ENCODE measurements at regions not wholly inside any gene's neighbourhood (a gene's known extent, or its start where the extent isn't known, plus 50 kb on each side); places are given as distances from the start of the nearest gene placed in this dataset.

- no peak for TF ChIP-seq CTCF (IDR thresholded peaks at IDR 0.05; ENCODE audit: extremely low read depth, missing control alignments)
- no peak for DNase-seq (ENCODE audit: low spot score)
Measured at GRCh38 chr20:12057778-12058177, 140.1 kb downstream of the BTBD3 start.

GRCh38 chr20:12058216-12058615 is 140.5 kb downstream of the BTBD3 start:
- no peak for TF ChIP-seq CTCF (IDR thresholded peaks at IDR 0.05; ENCODE audit: extremely low read depth, missing control alignments)
- DNase-seq (ENCODE audit: low spot score), result no peak

GRCh38 chr20:12061466-12061865 is 143.8 kb downstream of the BTBD3 start:
- no peak for DNase-seq (ENCODE audit: low spot score)
- no peak for TF ChIP-seq CTCF (IDR thresholded peaks at IDR 0.05; ENCODE audit: extremely low read depth, missing control alignments)

GRCh38 chr20:12063106-12063684 is 145.5 kb downstream of the BTBD3 start:
- no peak for TF ChIP-seq CTCF (IDR thresholded peaks at IDR 0.05; ENCODE audit: extremely low read depth, missing control alignments)
- DNase-seq (ENCODE audit: low spot score), result no peak

- no peak for TF ChIP-seq CTCF (IDR thresholded peaks at IDR 0.05; ENCODE audit: extremely low read depth, missing control alignments)
- DNase-seq (ENCODE audit: low spot score), result no peak
Measured at GRCh38 chr20:12064540-12064939, 146.8 kb downstream of the BTBD3 start.

GRCh38 chr20:12067686-12068085 is 150.0 kb downstream of the BTBD3 start:
- TF ChIP-seq CTCF (IDR thresholded peaks at IDR 0.05; ENCODE audit: extremely low read depth, missing control alignments), result no peak
- no peak for DNase-seq (ENCODE audit: low spot score)

GRCh38 chr20:12068121-12068520 is 150.4 kb downstream of the BTBD3 start:
- DNase-seq (ENCODE audit: low spot score), result no peak
- no peak for TF ChIP-seq CTCF (IDR thresholded peaks at IDR 0.05; ENCODE audit: extremely low read depth, missing control alignments)

All from GM20000 (cell line).